A673 (cell line): ENCODE measurements at regions not wholly inside any gene's neighbourhood (a gene's known extent, or its start where the extent isn't known, plus 50 kb on each side); places are given as distances from the start of the nearest gene placed in this dataset.

Experiments
- EZH2 ChIP-seq: fragments of 200-600 bp; sonication (generic); IDR thresholded peaks from 2 replicates; pipeline ENCODE4 v1.6.1; 2017; ENCODE audit warnings: borderline replicate concordance, low read depth, mild to moderate bottlenecking, mixed read lengths, antibody characterized with exemption, low read length; ENCODE audit not compliant: poor library complexity, severe bottlenecking
- TF ChIP-seq, protein P1 (sequence below): fragments of 300-800, 200-600 bp; sonication (generic); conservative IDR thresholded peaks from 2 replicates; pipeline ENCODE4 v1.5.1; 2017; ENCODE audit warnings: low read depth, mild to moderate bottlenecking, antibody characterized with exemption, low read length, moderate library complexity, mixed read lengths

DNA sequence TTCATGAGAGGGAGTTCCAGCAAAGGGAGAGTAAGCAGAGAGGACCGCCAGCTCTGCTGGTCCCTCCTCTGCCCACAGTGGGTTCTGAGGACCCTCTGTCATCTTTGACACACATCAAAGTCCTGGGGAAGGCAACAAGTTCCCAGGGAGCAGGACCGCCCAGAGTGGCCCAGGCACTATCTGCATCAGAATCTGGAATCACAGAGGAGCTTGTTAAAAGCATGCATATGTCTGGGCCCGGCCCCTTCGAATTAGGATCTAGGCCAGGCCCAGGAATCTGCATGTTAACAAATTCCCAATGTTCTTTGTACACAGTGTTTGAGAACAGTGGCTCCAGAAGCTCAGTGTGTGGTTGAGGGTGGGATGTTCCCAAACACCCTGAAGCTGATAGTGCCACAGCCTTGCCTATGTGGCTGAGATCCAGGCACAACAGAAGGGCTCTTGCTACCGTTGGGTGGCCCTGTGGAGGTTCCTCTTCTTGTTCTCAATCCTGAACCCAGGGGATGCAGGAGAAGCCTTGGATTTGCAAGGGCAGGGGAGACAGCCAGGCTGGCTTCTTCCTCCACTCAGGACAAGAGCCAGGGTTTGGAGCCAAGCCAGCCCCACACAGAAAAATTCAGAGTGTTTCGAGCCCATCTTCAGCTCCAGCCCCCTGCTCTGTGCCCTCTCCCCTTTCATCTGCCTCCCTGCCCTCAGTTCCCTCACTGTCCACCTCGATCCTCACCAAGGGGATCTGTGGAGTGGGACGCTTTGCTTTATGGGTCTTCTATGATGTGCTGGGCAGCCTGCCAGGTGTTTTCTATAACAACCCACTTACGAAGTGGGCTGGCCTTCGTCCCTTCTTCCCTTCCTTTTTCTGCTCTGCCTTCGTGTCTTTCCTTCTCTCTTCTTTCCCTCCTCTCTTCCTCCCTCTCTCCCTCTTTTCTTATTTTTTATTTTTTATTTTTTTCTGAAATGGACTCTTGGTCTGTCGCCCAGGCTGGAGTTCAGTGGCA lies 129.0 kb upstream of the TMPRSS2 start:
- TF ChIP-seq, protein P1, sequence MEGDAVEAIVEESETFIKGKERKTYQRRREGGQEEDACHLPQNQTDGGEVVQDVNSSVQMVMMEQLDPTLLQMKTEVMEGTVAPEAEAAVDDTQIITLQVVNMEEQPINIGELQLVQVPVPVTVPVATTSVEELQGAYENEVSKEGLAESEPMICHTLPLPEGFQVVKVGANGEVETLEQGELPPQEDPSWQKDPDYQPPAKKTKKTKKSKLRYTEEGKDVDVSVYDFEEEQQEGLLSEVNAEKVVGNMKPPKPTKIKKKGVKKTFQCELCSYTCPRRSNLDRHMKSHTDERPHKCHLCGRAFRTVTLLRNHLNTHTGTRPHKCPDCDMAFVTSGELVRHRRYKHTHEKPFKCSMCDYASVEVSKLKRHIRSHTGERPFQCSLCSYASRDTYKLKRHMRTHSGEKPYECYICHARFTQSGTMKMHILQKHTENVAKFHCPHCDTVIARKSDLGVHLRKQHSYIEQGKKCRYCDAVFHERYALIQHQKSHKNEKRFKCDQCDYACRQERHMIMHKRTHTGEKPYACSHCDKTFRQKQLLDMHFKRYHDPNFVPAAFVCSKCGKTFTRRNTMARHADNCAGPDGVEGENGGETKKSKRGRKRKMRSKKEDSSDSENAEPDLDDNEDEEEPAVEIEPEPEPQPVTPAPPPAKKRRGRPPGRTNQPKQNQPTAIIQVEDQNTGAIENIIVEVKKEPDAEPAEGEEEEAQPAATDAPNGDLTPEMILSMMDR: no peak
- no peak for TF ChIP-seq EZH2
